ENCODE measurements at regions not wholly inside any gene's neighbourhood (a gene's known extent, or its start where the extent isn't known, plus 50 kb on each side); places are given as distances from the start of the nearest gene placed in this dataset.

- TF ChIP-seq, protein P1, sequence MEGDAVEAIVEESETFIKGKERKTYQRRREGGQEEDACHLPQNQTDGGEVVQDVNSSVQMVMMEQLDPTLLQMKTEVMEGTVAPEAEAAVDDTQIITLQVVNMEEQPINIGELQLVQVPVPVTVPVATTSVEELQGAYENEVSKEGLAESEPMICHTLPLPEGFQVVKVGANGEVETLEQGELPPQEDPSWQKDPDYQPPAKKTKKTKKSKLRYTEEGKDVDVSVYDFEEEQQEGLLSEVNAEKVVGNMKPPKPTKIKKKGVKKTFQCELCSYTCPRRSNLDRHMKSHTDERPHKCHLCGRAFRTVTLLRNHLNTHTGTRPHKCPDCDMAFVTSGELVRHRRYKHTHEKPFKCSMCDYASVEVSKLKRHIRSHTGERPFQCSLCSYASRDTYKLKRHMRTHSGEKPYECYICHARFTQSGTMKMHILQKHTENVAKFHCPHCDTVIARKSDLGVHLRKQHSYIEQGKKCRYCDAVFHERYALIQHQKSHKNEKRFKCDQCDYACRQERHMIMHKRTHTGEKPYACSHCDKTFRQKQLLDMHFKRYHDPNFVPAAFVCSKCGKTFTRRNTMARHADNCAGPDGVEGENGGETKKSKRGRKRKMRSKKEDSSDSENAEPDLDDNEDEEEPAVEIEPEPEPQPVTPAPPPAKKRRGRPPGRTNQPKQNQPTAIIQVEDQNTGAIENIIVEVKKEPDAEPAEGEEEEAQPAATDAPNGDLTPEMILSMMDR (IDR thresholded peaks at IDR 0.05), result no peak
- TF ChIP-seq EZH2 (IDR thresholded peaks at IDR 0.05; ENCODE audit: borderline replicate concordance, insufficient read depth, low read depth, low read length, poor library complexity, severe bottlenecking), result no peak
These were observed 489.1 kb downstream of the CSNK1G3 start for GRCh38 chr5:124001036-124001615.
